K562 (cell line): ENCODE measurements at regions not wholly inside any gene's neighbourhood (a gene's known extent, or its start where the extent isn't known, plus 50 kb on each side); places are given as distances from the start of the nearest gene placed in this dataset.

Experiments used
- ARID2 ChIP-seq: fragments of 450-650 bp; IDR thresholded peaks from 2 replicates; pipeline ENCODE4 v1.6.1; 2017; ENCODE audit warnings: antibody characterized with exemption, mild to moderate bottlenecking
- ATF6 ChIP-seq: sonication (generic); formaldehyde crosslinking; IDR thresholded peaks from 2 replicates; pipeline ENCODE4 v1.4.0; 2020; ENCODE audit warnings: mild to moderate bottlenecking, missing genetic modification reagents
- BACH1 ChIP-seq: fragments of 200-800 bp; sonication (Bioruptor generic); IDR thresholded peaks from 2 replicates; pipeline ENCODE4 v1.6.1; 2016; ENCODE audit warnings: missing genetic modification characterization, missing compliant biosample characterization
- BHLHE40 ChIP-seq: IDR thresholded peaks from 2 replicates; pipeline ENCODE4 v1.6.1; 2011; ENCODE audit warnings: low read length, improper control_type of control experiment
- CEBPB ChIP-seq: fragments of 450-650 bp; IDR thresholded peaks from 2 replicates; pipeline ENCODE4 v1.6.1; 2016; ENCODE audit warnings: missing genetic modification characterization, missing compliant biosample characterization
- MEF2D ChIP-seq: conservative IDR thresholded peaks from 2 replicates; pipeline ENCODE4 v1.6.1; 2016; ENCODE audit warnings: low read depth, missing genetic modification characterization, missing compliant biosample characterization
- ZNF445 ChIP-seq: fragments of 250-450 bp; sonication (Bioruptor Pico); IDR thresholded peaks from 2 replicates; pipeline ENCODE4 v1.4.0; 2020; ENCODE audit warnings: low read depth, mild to moderate bottlenecking, moderate library complexity
- TF ChIP-seq, protein P1 (sequence below), 2 experiments: fragments of 450-650 bp; IDR thresholded peaks; 2 replicates each; pipeline ENCODE4 v1.6.1; 2016

GRCh38 chr16:79716645-79717332, 116.3 kb upstream of the MAF start (continued):
- TF ChIP-seq ARID2 (no peak), MEF2D (tag) (peak; percentile 91), ATF6 (CRISPR knock-in tag) (no peak), BHLHE40 (0 out of 2 replicates have a peak, but pooled peaks have one; percentile 23), ZNF445 (CRISPR knock-in tag) (no peak), BACH1 (no peak), CEBPB (tag) (peak; percentile 76)
- TF ChIP-seq, protein P1, sequence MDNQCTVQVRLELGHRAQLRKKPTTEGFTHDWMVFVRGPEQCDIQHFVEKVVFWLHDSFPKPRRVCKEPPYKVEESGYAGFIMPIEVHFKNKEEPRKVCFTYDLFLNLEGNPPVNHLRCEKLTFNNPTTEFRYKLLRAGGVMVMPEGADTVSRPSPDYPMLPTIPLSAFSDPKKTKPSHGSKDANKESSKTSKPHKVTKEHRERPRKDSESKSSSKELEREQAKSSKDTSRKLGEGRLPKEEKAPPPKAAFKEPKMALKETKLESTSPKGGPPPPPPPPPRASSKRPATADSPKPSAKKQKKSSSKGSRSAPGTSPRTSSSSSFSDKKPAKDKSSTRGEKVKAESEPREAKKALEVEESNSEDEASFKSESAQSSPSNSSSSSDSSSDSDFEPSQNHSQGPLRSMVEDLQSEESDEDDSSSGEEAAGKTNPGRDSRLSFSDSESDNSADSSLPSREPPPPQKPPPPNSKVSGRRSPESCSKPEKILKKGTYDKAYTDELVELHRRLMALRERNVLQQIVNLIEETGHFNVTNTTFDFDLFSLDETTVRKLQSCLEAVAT (IDR thresholded peaks at IDR 0.05): no peak
